Astrocyte of the spinal cord (primary cell): ENCODE measurements at regions not wholly inside any gene's neighbourhood (a gene's known extent, or its start where the extent isn't known, plus 50 kb on each side); places are given as distances from the start of the nearest gene placed in this dataset.

Experiments
- DNase-seq: peaks from one replicate; pipeline ENCODE4 v3.0.0; 2011; ENCODE audit warnings: low read depth, low spot score
- H3K4me3 ChIP-seq: 2 replicates; pipeline ENCODE4 v1.5.1; 2011; ENCODE audit warnings: low read depth, mild to moderate bottlenecking, low read length, moderate library complexity
- CTCF ChIP-seq: IDR thresholded peaks from 2 replicates; pipeline ENCODE4 v1.5.1; 2012; ENCODE audit warnings: low read depth, mild to moderate bottlenecking, low read length, inconsistent platforms
- in situ Hi-C: cut with HindIII; loops from 2 replicates; pipeline ENCODE4 v1.10.0; 2017; ENCODE audit warnings: low sequenced_read_pairs

GRCh38 chrX:4043951-4044350 lies 330.5 kb upstream of the PRKX start:
- TF ChIP-seq CTCF = no peak
- DNase-seq = no peak

DNA sequence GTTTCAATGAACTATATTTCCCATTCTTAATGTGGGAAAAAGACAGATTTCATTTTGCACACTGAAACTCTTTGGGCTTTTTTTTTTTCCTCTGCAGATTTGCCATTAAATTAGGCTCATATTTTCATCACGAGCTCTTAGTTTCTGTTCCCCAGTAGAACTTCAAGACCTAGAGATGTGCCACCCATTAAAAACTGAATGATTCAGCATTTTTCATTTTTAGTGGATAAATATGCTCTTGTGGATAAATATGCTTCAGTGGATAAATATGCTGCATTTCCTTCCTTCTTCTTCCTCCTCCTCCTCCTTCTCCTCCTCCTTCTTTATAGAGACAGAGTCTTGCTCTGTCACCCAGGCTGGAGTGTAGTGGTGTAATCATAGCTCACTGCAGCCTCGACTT lies 322.4 kb upstream of the PRKX start:
- in situ Hi-C loops = no loop called here
- no peak for DNase-seq

More at GRCh38 chrX:4043951-4044350, 330.5 kb upstream of the PRKX start:
- in situ Hi-C loops = no loop called here
- H3K4me3 ChIP-seq = no peak overlapping the region

GRCh38 chrX:4028151-4028550 lies 314.7 kb upstream of the PRKX start:
- H3K4me3 ChIP-seq = no peak overlapping the region
- no peak for DNase-seq
- no peak for TF ChIP-seq CTCF
- in situ Hi-C loops = no loop called here

More for the DNA sequence above, 322.4 kb upstream of the PRKX start:
- H3K4me3 ChIP-seq = no peak overlapping the region
- TF ChIP-seq CTCF = no peak

DNA sequence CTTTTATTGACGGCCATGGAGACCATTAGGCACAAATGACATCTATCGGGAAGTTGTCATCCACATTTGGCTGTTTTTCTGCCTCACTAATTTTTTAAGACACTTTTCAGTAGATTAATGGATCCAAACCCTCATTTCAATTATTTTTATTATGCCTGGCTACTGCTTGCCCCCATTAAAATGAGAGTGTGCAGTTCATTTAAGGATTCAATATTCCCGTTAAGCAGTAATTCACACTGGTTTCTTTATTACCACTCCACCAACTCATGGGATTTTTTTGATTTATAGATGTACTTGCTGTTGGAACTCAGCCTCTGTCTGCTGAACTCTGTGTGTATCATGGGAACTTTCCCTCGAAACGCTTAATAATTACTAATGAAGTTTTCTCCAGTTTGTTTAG lies 291.8 kb upstream of the PRKX start:
- no peak for DNase-seq
- no peak for TF ChIP-seq CTCF
- in situ Hi-C loops = no loop called here
- no peak overlapping the region for H3K4me3 ChIP-seq

DNA sequence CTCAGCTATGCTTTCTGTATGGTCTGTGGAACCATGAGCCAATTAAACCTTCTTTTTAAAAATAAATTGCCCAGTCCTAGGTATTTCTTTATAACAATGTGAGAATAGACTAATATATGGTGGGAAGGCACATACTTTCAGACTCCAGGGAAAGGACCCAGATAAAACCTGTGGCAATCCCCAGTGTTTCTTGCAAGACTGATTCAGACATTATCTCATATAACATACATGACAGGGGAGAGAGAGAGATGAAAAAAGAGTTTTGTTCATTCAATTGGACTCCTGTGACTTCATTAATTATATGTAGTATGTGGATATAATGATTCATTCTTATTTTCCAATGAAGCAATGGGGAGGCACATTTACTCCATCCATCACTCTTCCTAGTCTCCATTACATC lies 291.4 kb upstream of the PRKX start:
- H3K4me3 ChIP-seq = no peak overlapping the region
- in situ Hi-C loops = no loop called here
- DNase-seq = no peak
- no peak for TF ChIP-seq CTCF

- in situ Hi-C loops = no loop called here
Observed at GRCh38 chrX:3994315-3994714, 280.9 kb upstream of the PRKX start.

More at GRCh38 chrX:3994315-3994714, 280.9 kb upstream of the PRKX start:
- DNase-seq = no peak
- no peak overlapping the region for H3K4me3 ChIP-seq
- TF ChIP-seq CTCF = no peak
